GM23338 (cell line): ENCODE measurements at regions not wholly inside any gene's neighbourhood (a gene's known extent, or its start where the extent isn't known, plus 50 kb on each side); places are given as distances from the start of the nearest gene placed in this dataset.
"Not testable (repeated sequence)": the region's sequence is repeated elsewhere in the genome, so short reads cannot be mapped to it uniquely, and the experiment has no call there.

Experiments
- ATAC-seq: fragments of 200-7000 bp; cut with Tn5 transposase; 3 replicates; pipeline ENCODE4 v1.9.1; 2020
- DNase-seq: peaks from one replicate; pipeline ENCODE4 v3.0.0-alpha.2; 2015; ENCODE audit warnings: low spot score
- H2AFZ ChIP-seq: fragments of 200-600 bp; sonication (generic); 2 replicates; pipeline ENCODE4 v1.8.0; 2016; ENCODE audit warnings: antibody characterized with exemption, mild to moderate bottlenecking, moderate library complexity
- H3F3A ChIP-seq: fragments of 200-600 bp; sonication (generic); replicated peaks from 2 replicates; pipeline ENCODE4 v1.8.0; 2017; ENCODE audit warnings: antibody characterized with exemption, mixed run types, low read depth
- H3K27ac ChIP-seq: fragments of 200-600 bp; sonication (generic); 2 replicates; pipeline ENCODE4 v1.6.1; 2016; ENCODE audit warnings: low read depth
- H3K27me3 ChIP-seq: fragments of 200-600 bp; sonication (generic); 2 replicates; pipeline ENCODE4 v1.8.0; 2016; ENCODE audit warnings: mild to moderate bottlenecking, mixed run types, moderate library complexity; ENCODE audit not compliant: insufficient read depth
- H3K36me3 ChIP-seq: fragments of 200-600 bp; sonication (generic); 2 replicates; pipeline ENCODE4 v1.8.0; 2016; ENCODE audit warnings: mild to moderate bottlenecking; ENCODE audit not compliant: insufficient read depth
- H3K4me1 ChIP-seq: fragments of 200-600 bp; sonication (generic); 2 replicates; pipeline ENCODE4 v1.8.0; 2016; ENCODE audit warnings: mild to moderate bottlenecking, moderate library complexity; ENCODE audit not compliant: insufficient read depth
- H3K4me2 ChIP-seq: fragments of 200-600 bp; sonication (generic); 2 replicates; pipeline ENCODE4 v1.7.1; 2017; ENCODE audit warnings: mixed run types
- H3K4me3 ChIP-seq: fragments of 200-600 bp; sonication (generic); 2 replicates; pipeline ENCODE4 v1.6.1; 2016; ENCODE audit warnings: mixed run types
- H3K79me2 ChIP-seq: fragments of 200-600 bp; sonication (generic); replicated peaks from 2 replicates; pipeline ENCODE4 v1.8.0; 2017; ENCODE audit warnings: mild to moderate bottlenecking; ENCODE audit not compliant: insufficient read depth
- H3K9me2 ChIP-seq: fragments of 200-600 bp; sonication (generic); 2 replicates; pipeline ENCODE4 v1.8.0; 2017; ENCODE audit not compliant: insufficient read depth
- H4K20me1 ChIP-seq: fragments of 200-600 bp; sonication (generic); replicated peaks from 2 replicates; pipeline ENCODE4 v1.8.0; 2017; ENCODE audit warnings: mild to moderate bottlenecking; ENCODE audit not compliant: insufficient read depth
- H3K27ac Mint-ChIP-seq: 2 replicates; pipeline ENCODE4 v1.8.0; 2020; ENCODE audit warnings: inconsistent platforms, mild to moderate bottlenecking, moderate library complexity, mixed read lengths
- H3K27me3 Mint-ChIP-seq: 3 replicates; pipeline ENCODE4 v1.8.0; 2022; ENCODE audit warnings: low read depth, mild to moderate bottlenecking, moderate library complexity, mixed read lengths, inconsistent platforms; ENCODE audit not compliant: insufficient read depth, poor library complexity
- H3K36me3 Mint-ChIP-seq: 3 replicates; pipeline ENCODE4 v1.8.0; 2021; ENCODE audit warnings: low read depth, mild to moderate bottlenecking, inconsistent platforms, moderate library complexity, mixed read lengths
- H3K4me1 Mint-ChIP-seq: 3 replicates; pipeline ENCODE4 v1.8.0; 2020; ENCODE audit warnings: mild to moderate bottlenecking, inconsistent platforms, mixed read lengths
- H3K4me3 Mint-ChIP-seq: 3 replicates; pipeline ENCODE4 v1.8.0; 2021; ENCODE audit warnings: moderate library complexity, mild to moderate bottlenecking, inconsistent platforms, mixed read lengths
- H3K9me3 Mint-ChIP-seq: 3 replicates; pipeline ENCODE4 v1.8.0; 2020; ENCODE audit warnings: moderate library complexity, mild to moderate bottlenecking, inconsistent platforms, mixed read lengths
- CREB1 ChIP-seq: fragments of 250-450 bp; sonication (Bioruptor Pico); IDR thresholded peaks from 2 replicates; pipeline ENCODE4 v1.5.0; 2020; ENCODE audit warnings: low read depth, mild to moderate bottlenecking, moderate library complexity
- CTCF ChIP-seq, 2 experiments: fragments of 200-600 bp in 1 of 2; sonication (generic) in 1 of 2; conservative IDR thresholded peaks; 2 replicates each; pipeline versions ENCODE4 v1.5.1 to v1.6.1; 2016 to 2017; ENCODE audit warnings: antibody characterized with exemption in 2 of 2, low read depth in 2 of 2, mild to moderate bottlenecking in 2 of 2, moderate library complexity in 1 of 2
- EZH2 ChIP-seq: fragments of 200-600 bp; sonication (generic); IDR thresholded peaks from one replicate; pipeline ENCODE4 v1.8.0; 2017; ENCODE audit warnings: antibody characterized with exemption, mild to moderate bottlenecking, low read depth; ENCODE audit not compliant: unreplicated experiment
- EZH2phosphoT487 ChIP-seq: fragments of 200-600 bp; sonication (generic); IDR thresholded peaks from one replicate; pipeline ENCODE4 v1.8.1; 2018; ENCODE audit warnings: antibody characterized with exemption; ENCODE audit not compliant: unreplicated experiment
- JUNB ChIP-seq: IDR thresholded peaks from one replicate; pipeline ENCODE4 v1.6.1; 2016; ENCODE audit warnings: antibody characterized with exemption; ENCODE audit not compliant: unreplicated experiment
- ZNF331 ChIP-seq: fragments of 250-450 bp; sonication (Bioruptor Pico); IDR thresholded peaks from 2 replicates; pipeline ENCODE4 v1.5.0; 2020; ENCODE audit warnings: low read depth, mild to moderate bottlenecking, moderate library complexity
- TF ChIP-seq, protein P1 (sequence below): IDR thresholded peaks from one replicate; pipeline ENCODE4 v1.6.1; 2018; ENCODE audit warnings: antibody characterized with exemption; ENCODE audit not compliant: unreplicated experiment

- Histone ChIP-seq H3K9me2 (0 out of 2 replicates have a peak, but pooled peaks cover 4% of the 10 kb centered on the region), H3K27me3 (no peaks in the 10 kb centered on the region), H3K36me3 (no peaks in the 10 kb centered on the region), H3F3A (no peaks in the 10 kb centered on the region), H3K4me2 (no peak overlapping the region), H3K4me3 (no peak overlapping the region), H2AFZ (no peak overlapping the region), H3K79me2 (no peaks in the 10 kb centered on the region), H4K20me1 (no peaks in the 10 kb centered on the region), H3K27ac (no peak overlapping the region), H3K4me1 (no peaks in the 10 kb centered on the region)
- no peak for DNase-seq
- Mint-ChIP-seq H3K27me3 (no peaks in the 10 kb centered on the region), H3K4me1 (no peaks in the 10 kb centered on the region), H3K27ac (no peak overlapping the region), H3K36me3 (peaks cover 3% of the 10 kb centered on the region; the same call in 2 of the 3 replicates), H3K9me3 (peaks cover 14% of the 10 kb centered on the region), H3K4me3 (no peak overlapping the region)
- no peak for ATAC-seq
- TF ChIP-seq CREB1 (CRISPR knock-in tag) (no peak), EZH2phosphoT487 (no peak), EZH2 (no peak), CTCF (conservative IDR thresholded peaks at IDR 0.05; ENCODE audit: low read depth in 2 of 2) (no peak), ZNF331 (CRISPR knock-in tag) (no peak), JUNB (no peak)
- TF ChIP-seq, protein P1, sequence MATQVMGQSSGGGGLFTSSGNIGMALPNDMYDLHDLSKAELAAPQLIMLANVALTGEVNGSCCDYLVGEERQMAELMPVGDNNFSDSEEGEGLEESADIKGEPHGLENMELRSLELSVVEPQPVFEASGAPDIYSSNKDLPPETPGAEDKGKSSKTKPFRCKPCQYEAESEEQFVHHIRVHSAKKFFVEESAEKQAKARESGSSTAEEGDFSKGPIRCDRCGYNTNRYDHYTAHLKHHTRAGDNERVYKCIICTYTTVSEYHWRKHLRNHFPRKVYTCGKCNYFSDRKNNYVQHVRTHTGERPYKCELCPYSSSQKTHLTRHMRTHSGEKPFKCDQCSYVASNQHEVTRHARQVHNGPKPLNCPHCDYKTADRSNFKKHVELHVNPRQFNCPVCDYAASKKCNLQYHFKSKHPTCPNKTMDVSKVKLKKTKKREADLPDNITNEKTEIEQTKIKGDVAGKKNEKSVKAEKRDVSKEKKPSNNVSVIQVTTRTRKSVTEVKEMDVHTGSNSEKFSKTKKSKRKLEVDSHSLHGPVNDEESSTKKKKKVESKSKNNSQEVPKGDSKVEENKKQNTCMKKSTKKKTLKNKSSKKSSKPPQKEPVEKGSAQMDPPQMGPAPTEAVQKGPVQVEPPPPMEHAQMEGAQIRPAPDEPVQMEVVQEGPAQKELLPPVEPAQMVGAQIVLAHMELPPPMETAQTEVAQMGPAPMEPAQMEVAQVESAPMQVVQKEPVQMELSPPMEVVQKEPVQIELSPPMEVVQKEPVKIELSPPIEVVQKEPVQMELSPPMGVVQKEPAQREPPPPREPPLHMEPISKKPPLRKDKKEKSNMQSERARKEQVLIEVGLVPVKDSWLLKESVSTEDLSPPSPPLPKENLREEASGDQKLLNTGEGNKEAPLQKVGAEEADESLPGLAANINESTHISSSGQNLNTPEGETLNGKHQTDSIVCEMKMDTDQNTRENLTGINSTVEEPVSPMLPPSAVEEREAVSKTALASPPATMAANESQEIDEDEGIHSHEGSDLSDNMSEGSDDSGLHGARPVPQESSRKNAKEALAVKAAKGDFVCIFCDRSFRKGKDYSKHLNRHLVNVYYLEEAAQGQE: no peak
Measured at GRCh38 chr9:31759703-31760102, 624.7 kb upstream of the ACO1 start.

- DNase-seq, H3K27ac ChIP-seq, H3K9me2 ChIP-seq, H3K4me1 Mint-ChIP-seq, H3K27me3 Mint-ChIP-seq, H3K36me3 ChIP-seq, H3K4me1 ChIP-seq, H2AFZ ChIP-seq, ATAC-seq, H3K27ac Mint-ChIP-seq, H3K4me3 ChIP-seq, H3K27me3 ChIP-seq, H3K79me2 ChIP-seq, H4K20me1 ChIP-seq, H3K4me3 Mint-ChIP-seq, H3F3A ChIP-seq, H3K4me2 ChIP-seq: not testable (repeated sequence)
- H3K36me3 Mint-ChIP-seq: peaks cover 37% of the 10 kb centered on the region
- peaks cover 62% of the 10 kb centered on the region for H3K9me3 Mint-ChIP-seq
Measured at GRCh38 chr9:31774021-31774420, 610.4 kb upstream of the ACO1 start.
